HG03135 (cell line): ENCODE measurements at regions not wholly inside any gene's neighbourhood (a gene's known extent, or its start where the extent isn't known, plus 50 kb on each side); places are given as distances from the start of the nearest gene placed in this dataset.
A peak's percentile ranks its signal among the peaks of the same experiment; 100 is the strongest.
"Not testable (repeated sequence)": the region's sequence is repeated elsewhere in the genome, so short reads cannot be mapped to it uniquely, and the experiment has no call there.

Experiments
- ATAC-seq: cut with Tn5 transposase; IDR thresholded peaks from one replicate; pipeline ENCODE4 v1.9.1; 2021; ENCODE audit warnings: mild to moderate bottlenecking, moderate library complexity; ENCODE audit not compliant: unreplicated experiment

DNA sequence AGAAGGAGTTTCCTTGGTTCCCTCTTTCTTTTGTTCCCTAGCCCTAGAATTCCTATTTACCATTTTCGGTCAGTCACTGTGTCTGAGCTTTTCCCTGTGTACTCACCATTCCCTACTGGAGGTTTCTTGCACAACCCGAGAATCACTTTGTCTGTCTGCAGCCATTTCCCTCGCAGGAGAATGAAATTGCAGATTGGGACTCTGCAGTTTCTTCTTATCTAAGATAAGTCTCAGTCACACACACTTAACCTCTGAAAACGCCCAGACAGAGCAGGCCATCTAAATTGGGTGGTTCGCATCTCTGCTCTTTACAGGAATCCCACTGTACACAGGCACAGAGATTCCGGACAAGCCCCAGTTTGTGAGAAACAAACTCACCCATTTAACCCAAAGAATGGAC lies 58.6 kb upstream of the CNTNAP2 start:
- ATAC-seq, result no peak

GRCh38 chr7:146054909-146055308 lies 61.7 kb upstream of the CNTNAP2 start:
- ATAC-seq, result no peak

DNA sequence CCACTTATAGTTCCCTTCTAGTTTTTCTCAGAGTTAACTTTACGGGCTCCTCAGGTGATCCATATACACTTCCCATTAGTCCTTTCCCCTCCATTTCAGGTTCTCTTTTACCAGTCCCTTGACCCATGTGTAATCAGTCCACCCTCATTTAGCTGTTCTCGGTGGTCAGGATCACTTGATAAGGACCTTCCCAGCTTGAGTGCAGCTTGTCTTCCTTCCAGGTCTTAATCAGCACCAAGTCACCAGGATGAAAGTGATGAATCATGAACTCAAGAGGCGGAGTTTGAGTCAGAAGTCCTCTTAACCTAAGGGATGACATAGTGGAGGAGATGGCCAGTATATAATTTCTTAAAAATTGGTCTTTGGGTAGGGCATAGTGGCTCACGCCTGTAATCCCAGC lies 63.1 kb upstream of the CNTNAP2 start:
- no peak for ATAC-seq

- not testable (repeated sequence) for ATAC-seq
Measured at GRCh38 chr7:146043310-146043709, 73.3 kb upstream of the CNTNAP2 start.

DNA sequence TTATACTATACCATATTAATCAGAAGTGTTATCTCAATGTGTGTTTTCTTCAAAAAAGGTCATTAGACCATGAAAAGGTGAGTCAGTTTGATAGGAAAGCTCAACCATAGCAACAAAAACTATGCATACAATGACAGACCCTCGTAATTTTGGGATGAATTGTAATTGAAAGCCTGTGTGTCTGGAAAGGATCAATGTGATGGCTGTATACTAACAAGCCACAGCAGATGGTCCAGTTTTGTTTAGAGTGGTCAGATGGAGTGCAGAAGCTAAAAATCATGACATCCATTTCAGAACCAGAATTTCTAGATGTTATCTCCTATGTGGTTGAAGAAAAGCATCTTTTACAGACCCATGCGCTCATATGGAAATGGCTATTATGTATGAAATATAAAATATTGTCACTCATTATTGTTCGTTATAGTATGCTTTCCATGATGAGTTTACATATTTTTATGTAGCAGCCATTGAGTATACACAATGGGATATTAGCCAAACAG lies 88.3 kb upstream of the CNTNAP2 start:
- ATAC-seq, result no peak

DNA sequence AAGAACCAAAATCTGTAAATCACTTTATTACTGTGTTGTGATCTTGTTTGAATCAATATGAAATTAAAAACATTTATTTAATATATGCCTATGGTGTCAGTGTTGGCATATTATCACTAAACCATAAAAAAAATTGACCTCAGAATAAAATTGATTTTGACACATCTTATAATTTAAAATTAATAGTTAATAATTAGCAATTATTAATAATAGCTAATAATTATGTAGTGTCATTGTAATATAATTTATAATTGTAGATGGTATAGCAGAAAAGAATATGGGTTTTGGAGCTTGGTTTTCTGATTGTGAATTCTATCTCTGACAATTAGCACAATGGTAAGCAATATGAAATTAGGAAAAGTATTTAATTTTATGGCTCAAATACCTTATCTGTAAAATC lies 89.4 kb upstream of the CNTNAP2 start:
- ATAC-seq, result no peak

DNA sequence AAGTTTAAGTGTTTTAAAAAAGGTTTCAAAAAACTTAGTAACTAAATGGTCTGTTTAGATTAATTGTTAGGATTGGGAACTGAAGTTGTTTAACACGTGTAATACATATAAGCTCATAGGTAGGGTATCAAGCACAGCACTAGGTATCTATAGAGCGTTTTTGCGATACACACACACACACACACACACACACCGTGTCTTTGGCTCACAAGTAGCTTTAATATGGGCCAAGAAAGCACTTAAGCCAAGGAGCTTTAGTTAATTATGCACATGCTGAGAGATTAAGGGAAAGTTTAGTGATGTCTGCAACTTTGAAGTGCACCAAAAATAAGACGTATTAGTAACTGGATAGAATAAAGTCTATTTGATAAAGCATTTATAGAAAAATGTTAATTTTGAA lies 93.8 kb upstream of the CNTNAP2 start:
- no peak for ATAC-seq

DNA sequence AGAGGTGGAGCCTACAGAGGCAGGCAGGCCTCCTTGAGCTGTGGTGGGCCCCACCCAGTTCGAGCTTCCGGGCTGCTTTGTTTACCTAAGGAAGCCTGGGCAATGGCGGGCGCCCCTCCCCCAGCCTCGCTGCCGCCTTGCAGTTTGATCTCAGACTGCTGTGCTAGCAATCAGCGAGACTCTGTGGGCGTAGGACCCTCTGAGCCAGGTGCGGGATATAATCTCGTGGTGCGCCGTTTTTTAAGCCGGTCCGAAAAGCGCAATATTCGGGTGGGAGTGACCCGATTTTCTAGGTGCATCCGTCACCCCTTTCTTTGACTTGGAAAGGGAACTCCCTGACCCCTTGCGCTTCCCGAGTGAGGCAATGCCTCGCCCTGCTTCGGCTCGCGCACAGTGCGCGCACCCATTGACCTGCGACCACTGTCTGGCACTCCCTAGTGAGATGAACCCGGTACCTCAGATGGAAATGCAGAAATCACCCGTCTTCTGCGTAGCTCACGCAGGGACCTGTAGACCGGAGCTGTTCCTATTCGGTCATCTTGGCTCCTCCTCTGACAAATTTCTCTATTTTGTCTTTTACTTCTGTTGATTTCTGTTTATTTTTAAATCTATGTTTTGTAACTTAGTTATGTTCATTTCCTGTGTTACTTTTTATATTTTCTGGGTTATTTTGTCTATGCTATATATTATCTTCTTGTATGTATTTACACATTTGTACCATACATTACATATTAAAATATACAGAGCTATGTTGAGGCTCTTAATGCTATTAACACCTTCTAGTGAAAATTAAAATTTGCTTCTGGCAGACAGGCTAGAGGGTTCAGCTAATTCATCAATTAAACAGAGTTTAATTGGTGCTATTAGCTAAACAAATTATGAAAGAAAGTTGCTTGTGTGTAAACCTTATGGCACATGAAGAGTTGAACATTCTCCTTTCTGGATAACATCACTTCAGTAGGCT lies 97.3 kb upstream of the CNTNAP2 start:
- not testable (repeated sequence) for ATAC-seq

- not testable (repeated sequence) for ATAC-seq
Measured at GRCh38 chr7:146017366-146017765, 99.2 kb upstream of the CNTNAP2 start.

DNA sequence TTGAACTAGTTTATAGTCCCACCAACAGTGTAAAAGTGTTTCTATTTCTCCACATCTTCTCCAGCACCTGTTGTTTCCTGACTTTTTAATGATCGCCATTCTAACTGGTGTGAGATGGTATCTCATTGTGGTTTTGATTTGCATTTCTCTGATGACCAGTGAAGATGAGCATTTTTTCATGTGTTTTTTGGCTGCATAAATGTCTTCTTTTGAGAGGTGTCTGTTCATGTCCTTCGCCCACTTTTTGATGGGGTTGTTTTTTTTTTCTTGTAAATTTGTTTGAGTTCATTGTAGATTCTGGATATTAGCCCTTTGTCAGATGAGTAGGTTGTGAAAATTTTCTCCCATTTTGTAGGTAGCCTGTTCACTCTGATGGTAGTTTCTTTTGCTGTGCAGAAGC lies 102.4 kb upstream of the CNTNAP2 start:
- not testable (repeated sequence) for ATAC-seq

GRCh38 chr7:146008293-146008692 lies 108.3 kb upstream of the CNTNAP2 start:
- ATAC-seq, result no peak

GRCh38 chr7:146004805-146005204 lies 111.8 kb upstream of the CNTNAP2 start:
- ATAC-seq, result no peak

DNA sequence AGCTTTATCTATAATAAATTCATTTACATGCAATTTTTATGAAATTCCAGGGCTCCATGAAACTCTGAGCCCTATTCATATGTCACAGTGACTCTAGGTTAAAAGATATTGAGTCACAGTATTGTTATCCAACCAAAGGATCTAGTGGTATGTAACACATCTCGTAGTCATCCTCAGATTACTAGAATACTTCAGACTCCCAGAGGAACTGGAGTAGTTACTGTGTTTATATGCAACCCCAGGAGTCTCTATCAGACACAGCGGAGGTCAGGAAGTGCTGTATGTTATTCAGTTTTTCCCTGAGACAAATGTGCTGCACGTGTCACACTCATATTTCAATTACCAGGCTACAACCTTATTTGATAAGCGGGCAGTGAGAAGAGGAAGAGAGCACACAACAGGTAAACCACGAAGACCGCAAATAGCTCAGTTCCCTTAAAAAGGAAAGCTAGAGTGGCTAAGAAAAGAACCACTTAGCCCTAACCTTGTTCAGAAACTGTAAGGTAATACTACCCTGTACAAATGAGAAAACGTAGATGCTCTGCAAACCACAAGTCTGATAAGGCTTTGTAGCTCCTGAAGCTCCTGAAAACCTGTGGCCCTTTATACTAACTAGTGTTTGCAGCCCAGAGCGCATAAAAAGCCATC lies 114.0 kb upstream of the CNTNAP2 start:
- ATAC-seq, result peak; percentile 99

DNA sequence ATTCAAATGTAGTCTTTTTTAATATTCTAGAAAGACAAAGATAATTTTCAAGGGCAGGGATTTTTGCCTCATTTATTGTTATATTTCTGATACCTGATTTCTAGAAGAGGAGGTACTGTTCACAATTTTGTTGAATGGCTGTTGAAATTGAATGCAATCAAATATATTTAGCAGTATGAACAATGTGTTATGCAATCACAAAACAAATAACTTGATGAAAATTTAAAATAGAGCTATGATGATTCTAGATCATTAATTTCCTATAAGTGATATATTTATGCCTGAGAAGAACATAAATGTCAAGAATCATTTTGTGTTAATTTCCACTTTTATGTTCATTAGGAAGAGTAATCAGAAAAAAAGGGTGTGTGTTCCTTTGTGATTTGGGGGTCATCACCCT lies 114.6 kb upstream of the CNTNAP2 start:
- no peak for ATAC-seq

DNA sequence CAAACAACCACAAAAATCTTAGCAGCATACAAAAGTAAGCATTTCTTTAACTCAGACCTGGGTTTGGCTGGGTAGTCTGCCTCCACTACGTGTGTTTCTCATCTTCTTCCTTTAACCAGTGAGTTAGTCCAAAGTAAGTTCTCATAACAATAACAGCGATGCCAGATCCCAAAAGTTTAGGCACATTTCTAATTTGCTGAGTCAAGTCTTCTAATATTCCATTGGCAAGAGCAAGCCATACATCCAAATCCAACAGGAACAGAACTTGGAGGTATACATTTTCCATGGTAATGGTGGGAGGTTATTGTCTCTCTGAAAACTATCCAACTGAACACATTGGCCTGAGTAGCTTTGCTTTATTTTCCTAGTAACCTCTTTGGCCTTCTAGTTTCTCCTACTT lies 115.7 kb upstream of the CNTNAP2 start:
- no peak for ATAC-seq

DNA sequence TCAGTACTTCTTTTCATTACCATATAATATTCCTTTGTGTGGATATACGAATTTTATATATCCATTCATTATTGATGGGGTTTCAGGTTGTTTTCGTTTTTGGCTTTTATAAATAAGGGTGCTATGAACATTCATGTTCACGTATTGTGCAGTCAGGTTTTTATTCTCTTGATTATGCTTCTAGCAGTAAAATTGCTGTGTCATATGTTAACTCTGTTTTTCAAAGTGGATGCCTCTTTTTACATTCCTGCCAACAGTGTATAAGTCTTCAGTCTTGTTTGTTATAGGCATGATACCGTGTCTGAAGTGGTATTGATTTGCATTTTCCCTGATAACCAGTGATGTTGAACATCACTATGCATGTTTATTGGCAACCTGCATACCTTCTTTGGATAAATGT lies 127.1 kb upstream of the CNTNAP2 start:
- no peak for ATAC-seq

GRCh38 chr7:145986248-145986874 lies 130.2 kb upstream of the CNTNAP2 start:
- no peak for ATAC-seq

GRCh38 chr7:145978769-145979168 lies 137.8 kb upstream of the CNTNAP2 start:
- ATAC-seq, result no peak

GRCh38 chr7:145959981-145960380 lies 156.6 kb upstream of the CNTNAP2 start:
- ATAC-seq, result no peak

DNA sequence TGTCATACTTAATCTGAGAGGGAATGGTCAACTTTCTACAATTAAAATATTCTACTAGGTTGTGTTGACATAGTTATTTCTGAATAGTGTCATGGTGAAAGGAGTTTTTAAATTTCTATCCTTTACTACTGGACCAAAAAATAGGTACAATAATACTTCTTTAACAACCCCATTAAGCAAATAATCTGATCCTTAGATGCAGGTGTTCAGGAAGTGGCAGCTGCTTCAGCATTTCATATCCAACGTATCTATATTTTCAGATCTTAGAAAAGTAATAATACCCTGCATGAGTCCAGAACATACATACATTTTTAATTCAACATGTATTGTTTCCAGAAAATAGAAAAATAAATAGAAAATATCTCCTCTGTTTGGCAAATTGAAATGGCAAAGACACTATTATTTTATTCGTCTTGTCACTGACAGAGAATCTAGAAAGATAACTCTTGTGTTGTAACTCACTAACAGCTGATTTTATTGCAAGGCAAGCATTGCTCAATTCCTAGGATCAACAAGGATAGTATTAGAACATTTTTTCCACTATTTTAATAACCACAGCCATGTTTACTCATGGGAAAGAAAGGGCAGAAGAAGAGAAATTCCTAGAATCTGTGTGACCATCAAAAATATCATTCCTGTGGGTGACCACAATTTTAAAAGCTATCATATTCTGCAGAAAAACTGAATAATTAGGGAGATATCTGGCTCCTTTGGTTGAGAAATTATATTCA lies 159.3 kb upstream of the CNTNAP2 start:
- no peak for ATAC-seq

- ATAC-seq, result no peak
Measured at GRCh38 chr7:145951566-145951965, 165.0 kb upstream of the CNTNAP2 start.
